WI38 (cell line): ENCODE measurements at regions not wholly inside any gene's neighbourhood (a gene's known extent, or its start where the extent isn't known, plus 50 kb on each side); places are given as distances from the start of the nearest gene placed in this dataset.

Source experiments
- H3K4me3 ChIP-seq: 2 replicates; pipeline ENCODE4 v1.5.1; 2011; ENCODE audit warnings: low read depth, mild to moderate bottlenecking, control low read depth, low read length
- TF ChIP-seq, protein P1 (sequence below): IDR thresholded peaks from 2 replicates; pipeline ENCODE4 v1.5.1; 2012; ENCODE audit warnings: low read depth, mild to moderate bottlenecking, control low read depth, low read length

DNA sequence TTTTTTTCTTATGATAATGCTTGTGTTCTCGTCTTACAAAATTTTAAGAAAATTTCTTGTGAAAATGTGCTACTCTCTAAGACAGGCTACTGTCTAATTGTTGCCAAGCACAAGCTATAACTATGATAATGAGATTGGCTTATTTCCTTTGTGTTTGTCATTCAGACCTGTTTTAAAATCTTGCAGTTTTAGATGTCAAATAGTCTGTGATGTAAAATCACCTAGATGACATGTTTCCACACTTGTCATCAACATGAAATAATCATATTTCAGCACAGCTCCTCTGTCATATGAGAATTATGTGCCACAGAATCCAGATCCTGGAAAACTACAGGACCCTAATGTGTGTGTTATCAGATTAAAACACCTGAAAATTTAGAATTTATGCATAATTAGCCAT is 539.7 kb downstream of the USP25 start:
- TF ChIP-seq, protein P1, sequence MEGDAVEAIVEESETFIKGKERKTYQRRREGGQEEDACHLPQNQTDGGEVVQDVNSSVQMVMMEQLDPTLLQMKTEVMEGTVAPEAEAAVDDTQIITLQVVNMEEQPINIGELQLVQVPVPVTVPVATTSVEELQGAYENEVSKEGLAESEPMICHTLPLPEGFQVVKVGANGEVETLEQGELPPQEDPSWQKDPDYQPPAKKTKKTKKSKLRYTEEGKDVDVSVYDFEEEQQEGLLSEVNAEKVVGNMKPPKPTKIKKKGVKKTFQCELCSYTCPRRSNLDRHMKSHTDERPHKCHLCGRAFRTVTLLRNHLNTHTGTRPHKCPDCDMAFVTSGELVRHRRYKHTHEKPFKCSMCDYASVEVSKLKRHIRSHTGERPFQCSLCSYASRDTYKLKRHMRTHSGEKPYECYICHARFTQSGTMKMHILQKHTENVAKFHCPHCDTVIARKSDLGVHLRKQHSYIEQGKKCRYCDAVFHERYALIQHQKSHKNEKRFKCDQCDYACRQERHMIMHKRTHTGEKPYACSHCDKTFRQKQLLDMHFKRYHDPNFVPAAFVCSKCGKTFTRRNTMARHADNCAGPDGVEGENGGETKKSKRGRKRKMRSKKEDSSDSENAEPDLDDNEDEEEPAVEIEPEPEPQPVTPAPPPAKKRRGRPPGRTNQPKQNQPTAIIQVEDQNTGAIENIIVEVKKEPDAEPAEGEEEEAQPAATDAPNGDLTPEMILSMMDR, result no peak
- no peak overlapping the region for H3K4me3 ChIP-seq

- H3K4me3 ChIP-seq, result no peak overlapping the region
- TF ChIP-seq, protein P1, result no peak
Measured at GRCh38 chr21:16279731-16280581, 550.2 kb downstream of the USP25 start.

GRCh38 chr21:16280686-16281091 is 550.9 kb downstream of the USP25 start:
- TF ChIP-seq, protein P1, result no peak
- no peak overlapping the region for H3K4me3 ChIP-seq

- TF ChIP-seq, protein P1, result no peak
- no peak overlapping the region for H3K4me3 ChIP-seq
Measured at GRCh38 chr21:16283516-16283915, 553.7 kb downstream of the USP25 start.

DNA sequence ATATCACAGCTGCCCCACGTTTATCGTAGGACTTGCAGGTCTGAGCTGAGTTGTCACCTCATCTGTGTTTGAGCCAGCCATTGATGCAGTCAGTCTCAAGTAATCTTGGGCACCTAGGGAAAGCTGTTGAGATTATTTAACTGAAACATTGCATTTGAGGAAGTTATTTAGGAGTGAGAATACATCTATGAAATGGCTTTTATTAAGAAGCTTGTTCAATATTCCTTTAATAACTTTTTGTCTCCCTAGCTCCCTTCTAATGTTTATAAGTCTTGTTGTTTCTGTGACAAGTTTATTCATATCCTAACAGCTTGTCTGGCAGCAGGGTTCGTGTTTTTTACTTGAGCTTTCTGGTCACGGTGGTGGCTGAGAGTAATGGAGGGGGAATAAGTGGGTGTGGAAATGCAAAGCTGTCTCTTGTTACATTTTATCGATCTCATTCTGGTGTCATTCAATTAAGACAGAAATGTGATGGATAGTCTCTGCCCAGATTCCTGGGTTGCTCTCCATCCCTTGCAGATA is 555.9 kb downstream of the USP25 start:
- TF ChIP-seq, protein P1, result no peak
- no peak overlapping the region for H3K4me3 ChIP-seq

DNA sequence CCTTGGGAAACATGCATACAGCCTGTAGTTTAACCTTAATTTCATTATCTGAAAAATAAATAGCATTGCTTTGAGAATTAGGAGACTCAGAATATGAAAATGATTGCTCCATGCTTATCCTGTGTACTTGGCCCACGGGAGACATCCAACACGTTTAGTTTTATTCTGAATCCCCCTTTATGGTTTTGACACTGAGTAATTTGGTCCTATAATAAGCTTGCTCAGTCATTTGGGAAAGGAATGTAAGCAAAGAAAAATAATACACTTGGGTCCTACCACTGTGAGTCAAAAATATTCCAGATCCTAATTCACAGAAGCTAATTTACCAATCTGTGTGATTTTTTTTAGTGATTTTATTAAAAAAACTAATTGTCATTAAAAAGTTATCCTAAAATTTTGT is 557.3 kb downstream of the USP25 start:
- no peak overlapping the region for H3K4me3 ChIP-seq
- TF ChIP-seq, protein P1, result no peak

DNA sequence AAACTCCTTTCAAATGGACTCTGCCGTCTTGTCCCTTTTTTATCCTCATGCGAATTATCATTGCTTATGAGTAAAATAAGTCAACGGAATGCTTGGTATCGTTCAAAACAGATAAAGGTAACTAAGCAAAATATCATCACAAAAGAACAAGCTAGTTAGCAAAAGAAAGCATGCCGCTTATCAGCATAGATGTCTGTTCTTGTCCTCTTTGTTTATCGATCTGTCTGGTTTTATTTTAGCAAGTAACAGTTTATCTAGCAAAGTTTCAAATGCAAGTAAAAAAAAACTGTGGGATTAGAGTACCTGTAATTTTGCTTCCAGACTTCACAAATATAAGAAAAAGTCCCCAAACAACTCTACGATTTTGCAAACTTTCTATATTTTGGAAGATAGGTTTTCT is 561.5 kb downstream of the USP25 start:
- TF ChIP-seq, protein P1, result no peak

More for the DNA sequence above, 561.5 kb downstream of the USP25 start:
- H3K4me3 ChIP-seq, result no peak overlapping the region
